HepG2 (cell line): ENCODE measurements at regions not wholly inside any gene's neighbourhood (a gene's known extent, or its start where the extent isn't known, plus 50 kb on each side); places are given as distances from the start of the nearest gene placed in this dataset.

Experiments used
- ATAC-seq: fragments of 200-7000 bp; cut with Tn5 transposase; 3 replicates; pipeline ENCODE4 v1.9.1; 2020; ENCODE audit warnings: mild to moderate bottlenecking, moderate library complexity
- BruUV-seq: library from RNA; stranded (reverse); fragments of 400-500 nt; replicated peaks from 2 replicates; lab custom pipeline; 2021; lab: Mats Ljungman, UMichigan
- CTCF ChIA-PET: fragments of 300-600 bp; formaldehyde crosslinking; extraction: SDS; loops from one replicate; lab custom pipeline; 2021; ENCODE audit warnings: low total read pairs, inconsistent platforms, low intra/inter-chr PET ratio; lab: Yijun Ruan, JAX
- POLR2A ChIA-PET: fragments of 350-600 bp; sonication (Branson Sonifier 250); formaldehyde crosslinking; loops from one replicate; lab custom pipeline; 2020; ENCODE audit warnings: antibody characterized with exemption, inconsistent platforms; lab: Yijun Ruan, JAX
- DNase-seq: peaks from one replicate; pipeline ENCODE4 v3.0.0-alpha.2; 2015; ENCODE audit warnings: low spot score
- FAIRE-seq: peaks from 3 replicates; lab custom pipeline; 2011; peaks lifted over from hg19 to GRCh38; lab: Jason Lieb, UNC
- H2AFZ ChIP-seq: one replicate; pipeline ENCODE4 v1.6.1; 2011; ENCODE audit warnings: low read length, inconsistent platforms
- H3K27ac ChIP-seq: fragments of 300-600 bp; 3 replicates; pipeline ENCODE4 v1.8.0; 2011; ENCODE audit warnings: mixed run types, mild to moderate bottlenecking, mixed read lengths, low read length, inconsistent platforms; ENCODE audit not compliant: insufficient read depth; ENCODE audit errors: extremely low read length
- H3K27me3 ChIP-seq, 2 experiments: fragments of 200-600 bp in 1 of 2; 2 replicates in 1 of 2; 3 replicates in 1 of 2; pipeline versions ENCODE4 v1.6.0 to v1.8.0; 2011; ENCODE audit warnings: low read length in 2 of 2, mild to moderate bottlenecking in 2 of 2, moderate library complexity in 2 of 2, inconsistent platforms in 1 of 2; ENCODE audit not compliant: insufficient read depth in 2 of 2, control insufficient read depth in 1 of 2
- H3K36me3 ChIP-seq, 2 experiments: fragments of 200-600 bp in 1 of 2; replicated peaks in 1 of 2; 2 replicates in 1 of 2; 3 replicates in 1 of 2; pipeline versions ENCODE4 v1.5.1 to v1.8.0; 2011; ENCODE audit warnings: low read length in 2 of 2, inconsistent platforms in 1 of 2; ENCODE audit not compliant: insufficient read depth in 2 of 2, control insufficient read depth in 1 of 2
- H3K4me1 ChIP-seq: 2 replicates; pipeline ENCODE4 v1.5.1; 2012; ENCODE audit warnings: low read length, inconsistent platforms; ENCODE audit not compliant: insufficient read depth
- H3K4me2 ChIP-seq: 2 replicates; pipeline ENCODE4 v1.6.0; 2011; ENCODE audit warnings: low read depth, low read length, inconsistent platforms
- H3K4me3 ChIP-seq, 3 experiments: fragments of 200-600 bp in 1 of 3; sonication (generic), shearing (Covaris generic) in 1 of 3; replicated peaks in 1 of 3; 2 replicates each; pipeline ENCODE4 v1.5.1; 2011 to 2016; ENCODE audit warnings: low read length in 3 of 3, inconsistent platforms in 2 of 3, low read depth in 2 of 3, mild to moderate bottlenecking in 2 of 3, control low read depth in 1 of 3, mixed read lengths in 1 of 3; ENCODE audit not compliant: insufficient read depth in 1 of 3
- H3K79me2 ChIP-seq: one replicate; pipeline ENCODE4 v1.6.1; 2011; ENCODE audit warnings: low read length, inconsistent platforms; ENCODE audit not compliant: insufficient read depth
- H3K9ac ChIP-seq: 2 replicates; pipeline ENCODE4 v1.6.0; 2011; ENCODE audit warnings: mild to moderate bottlenecking, low read depth, low read length, inconsistent platforms; ENCODE audit not compliant: insufficient read depth
- H3K9me3 ChIP-seq: 2 replicates; pipeline ENCODE4 v1.5.1; 2012; ENCODE audit warnings: mild to moderate bottlenecking, low read length
- H4K20me1 ChIP-seq: 2 replicates; pipeline ENCODE4 v1.6.0; 2011; ENCODE audit warnings: inconsistent platforms, mild to moderate bottlenecking, low read length, moderate library complexity; ENCODE audit not compliant: insufficient read depth
- FIP1L1 ChIP-seq: fragments of 200-400 bp; formaldehyde crosslinking; IDR thresholded peaks from 2 replicates; pipeline ENCODE4 v1.6.1; 2018; ENCODE audit warnings: low read depth, mild to moderate bottlenecking, low read length, moderate library complexity, borderline replicate concordance; ENCODE audit not compliant: insufficient read depth
- HIVEP1 ChIP-seq: sonication (generic); formaldehyde crosslinking; IDR thresholded peaks from 2 replicates; pipeline ENCODE4 v1.4.0; 2020; ENCODE audit warnings: mild to moderate bottlenecking, missing genetic modification reagents
- HMGXB3 ChIP-seq: sonication (generic); formaldehyde crosslinking; IDR thresholded peaks from 2 replicates; pipeline ENCODE4 v1.4.0; 2020; ENCODE audit warnings: missing genetic modification reagents, borderline replicate concordance
- KDM4B ChIP-seq: sonication (generic); formaldehyde crosslinking; IDR thresholded peaks from 2 replicates; pipeline ENCODE4 v1.4.0; 2020; ENCODE audit warnings: missing genetic modification reagents
- NCOA1 ChIP-seq: sonication (generic); formaldehyde crosslinking; IDR thresholded peaks from 2 replicates; pipeline ENCODE4 v1.9.0; 2021; ENCODE audit warnings: missing genetic modification reagents
- PPARG ChIP-seq: conservative IDR thresholded peaks from 2 replicates; pipeline ENCODE4 v1.6.1; 2016; ENCODE audit warnings: missing biosample characterization, missing genetic modification reagents
- SUZ12 ChIP-seq: fragments of 150-350 bp; IDR thresholded peaks from 2 replicates; pipeline ENCODE4 v1.6.1; 2014; ENCODE audit warnings: low read depth, low read length
- ZBTB43 ChIP-seq: sonication (generic); formaldehyde crosslinking; conservative IDR thresholded peaks from 2 replicates; pipeline ENCODE4 v1.4.0; 2020; ENCODE audit warnings: missing genetic modification reagents
- ZFX ChIP-seq: sonication (generic); formaldehyde crosslinking; IDR thresholded peaks from 2 replicates; pipeline ENCODE4 v1.4.0; 2020; ENCODE audit warnings: mild to moderate bottlenecking, low read depth, missing genetic modification reagents, moderate library complexity
- ZNF446 ChIP-seq: sonication (generic); formaldehyde crosslinking; IDR thresholded peaks from 2 replicates; pipeline ENCODE4 v1.5.0; 2020; ENCODE audit warnings: mild to moderate bottlenecking, missing genetic modification reagents
- ZNF607 ChIP-seq: sonication (generic); formaldehyde crosslinking; IDR thresholded peaks from 2 replicates; pipeline ENCODE4 v1.5.1; 2020; ENCODE audit warnings: missing genetic modification reagents, mild to moderate bottlenecking, borderline replicate concordance
- ZNF704 ChIP-seq: sonication (generic); formaldehyde crosslinking; IDR thresholded peaks from 2 replicates; pipeline ENCODE4 v1.8.1; 2023; ENCODE audit warnings: mild to moderate bottlenecking, inconsistent platforms, moderate library complexity, missing genetic modification reagents, borderline replicate concordance
- ZNF879 ChIP-seq: sonication (generic); formaldehyde crosslinking; IDR thresholded peaks from 2 replicates; pipeline ENCODE4 v1.8.1; 2023; ENCODE audit warnings: missing genetic modification reagents
- WGBS: methylation state at CpG from one replicate; pipeline ENCODE4 v1.1.6; 2017; ENCODE audit warnings: low lambda C conversion rate; 5-methylcytosine and 5-hydroxymethylcytosine counted together
- in situ Hi-C: cut with HindIII; loops from 2 replicates; pipeline ENCODE4 v1.10.0; 2017; ENCODE audit warnings: low pct_unique_long_range_greater_than_20kb; ENCODE audit not compliant: extremely low pct_ligation_motif_present
- intact Hi-C: fragments of 100-400 bp; cut with micrococcal nuclease; formaldehyde crosslinking; loops from one replicate; pipeline ENCODE4 v1.10.0; 2022; ENCODE audit not compliant: unreplicated experiment

GRCh38 chr16:55036371-55036821 lies 105.7 kb downstream of the IRX5 start:
- no peak overlapping the region for H3K9ac ChIP-seq
- H4K20me1 ChIP-seq: no peaks in the 10 kb centered on the region
- intact Hi-C loops: no loop called here
- in situ Hi-C loops: no loop called here
- FAIRE-seq (no peak), ATAC-seq (no peak), DNase-seq (no peak)
- H3K27me3 ChIP-seq: no peaks in the 10 kb centered on the region
- BruUV-seq: no TSS peak
- H3K4me3 ChIP-seq: no peak overlapping the region
- no peak overlapping the region for H3K4me2 ChIP-seq
- H3K79me2 ChIP-seq: no peaks in the 10 kb centered on the region
- TF ChIP-seq PPARG (CRISPR knock-in tag) (no peak), ZFX (CRISPR knock-in tag) (no peak)
- 81% methylated on average over 3 of the region's 14 CpGs for WGBS
- CTCF ChIA-PET: no interaction called here
- POLR2A ChIA-PET: no interaction called here
- no peaks in the 10 kb centered on the region for H3K9me3 ChIP-seq
- no peak overlapping the region for H3K27ac ChIP-seq
- no peaks in the 10 kb centered on the region for H3K4me1 ChIP-seq
- no peak overlapping the region for H2AFZ ChIP-seq
- no peaks in the 10 kb centered on the region for H3K36me3 ChIP-seq

GRCh38 chr16:55037046-55037445 lies 106.4 kb downstream of the IRX5 start:
- Histone ChIP-seq H3K4me3 (no peak overlapping the region), H3K79me2 (no peaks in the 10 kb centered on the region), H2AFZ (no peak overlapping the region), H3K9ac (no peak overlapping the region), H3K27me3 (no peaks in the 10 kb centered on the region), H3K9me3 (no peaks in the 10 kb centered on the region), H3K27ac (no peak overlapping the region), H4K20me1 (no peaks in the 10 kb centered on the region), H3K36me3 (no peaks in the 10 kb centered on the region), H3K4me2 (no peak overlapping the region), H3K4me1 (no peaks in the 10 kb centered on the region)
- FAIRE-seq (no peak), DNase-seq (no peak), ATAC-seq (no peak)
- CTCF ChIA-PET: no interaction called here
- 11% methylated on average over 4 of the region's 4 CpGs for WGBS
- intact Hi-C loops: no loop called here
- BruUV-seq: no TSS peak
- POLR2A ChIA-PET: no interaction called here
- in situ Hi-C loops: no loop called here
- TF ChIP-seq ZBTB43 (CRISPR knock-in tag): no peak
- TF ChIP-seq NCOA1: no peak
- no peak for TF ChIP-seq HIVEP1 (CRISPR knock-in tag)
- TF ChIP-seq HMGXB3 (CRISPR knock-in tag): no peak
- TF ChIP-seq KDM4B (CRISPR knock-in tag): no peak
- no peak for TF ChIP-seq ZNF446 (CRISPR knock-in tag)
- no peak for TF ChIP-seq ZNF704 (CRISPR knock-in tag)
- TF ChIP-seq FIP1L1: no peak
- TF ChIP-seq SUZ12: no peak
- TF ChIP-seq ZNF607 (CRISPR knock-in tag): no peak
- TF ChIP-seq ZNF879 (CRISPR knock-in tag): no peak
